GM19023 (cell line): ENCODE measurements at regions not wholly inside any gene's neighbourhood (a gene's known extent, or its start where the extent isn't known, plus 50 kb on each side); places are given as distances from the start of the nearest gene placed in this dataset.

Source experiments
- ATAC-seq: cut with Tn5 transposase; IDR thresholded peaks from one replicate; pipeline ENCODE4 v1.9.1; 2021; ENCODE audit warnings: mild to moderate bottlenecking, moderate library complexity; ENCODE audit not compliant: unreplicated experiment

DNA sequence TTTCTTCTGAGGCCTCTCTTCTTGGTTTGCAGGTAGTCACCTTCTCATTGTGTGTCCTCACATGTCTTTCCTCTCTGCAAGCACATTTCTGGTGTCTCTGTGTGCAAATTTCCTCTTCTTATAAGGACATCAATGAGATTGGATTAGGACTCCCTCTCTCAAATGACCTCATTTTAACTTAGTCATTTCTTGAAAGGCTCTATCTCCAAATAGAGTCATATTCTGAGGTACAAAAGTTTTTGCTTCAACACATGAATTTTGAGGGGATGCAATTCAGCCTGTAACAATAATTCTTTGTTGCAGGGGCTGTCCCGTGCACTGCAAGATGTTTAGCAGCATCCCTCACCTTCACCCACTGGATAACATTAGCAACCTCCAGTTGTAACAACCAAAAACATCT, 115.0 kb upstream of the DCBLD2 start:
- ATAC-seq: no peak

DNA sequence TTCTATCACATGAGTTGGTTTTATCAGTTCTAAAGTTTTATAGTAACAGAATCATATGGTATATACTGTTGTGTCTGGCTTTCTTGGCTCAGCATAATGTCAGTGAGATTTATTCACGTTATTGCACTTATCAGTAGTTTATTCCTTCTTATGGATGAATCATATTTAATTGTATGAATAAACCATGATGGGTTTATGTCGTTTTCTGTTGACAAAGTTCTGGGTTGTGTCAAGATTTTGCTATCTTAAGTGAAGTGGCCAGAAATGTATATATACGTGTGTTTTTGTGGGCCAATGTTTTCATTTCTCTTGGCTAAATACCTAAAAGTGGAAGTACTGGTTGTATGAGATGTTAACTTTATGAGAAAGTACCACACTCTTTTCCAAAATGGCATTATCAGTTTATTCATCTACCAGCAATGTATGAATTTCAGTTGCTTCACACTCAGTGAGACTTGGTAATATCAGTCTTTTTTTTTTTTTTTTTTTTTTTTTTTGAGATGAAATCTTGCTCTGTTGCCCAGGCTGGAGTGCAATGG, 112.4 kb upstream of the DCBLD2 start:
- ATAC-seq: no peak

GRCh38 chr3:99013077-99013476, 111.6 kb upstream of the DCBLD2 start:
- no peak for ATAC-seq

GRCh38 chr3:99012051-99012450, 110.6 kb upstream of the DCBLD2 start:
- ATAC-seq: peak; percentile 89

DNA sequence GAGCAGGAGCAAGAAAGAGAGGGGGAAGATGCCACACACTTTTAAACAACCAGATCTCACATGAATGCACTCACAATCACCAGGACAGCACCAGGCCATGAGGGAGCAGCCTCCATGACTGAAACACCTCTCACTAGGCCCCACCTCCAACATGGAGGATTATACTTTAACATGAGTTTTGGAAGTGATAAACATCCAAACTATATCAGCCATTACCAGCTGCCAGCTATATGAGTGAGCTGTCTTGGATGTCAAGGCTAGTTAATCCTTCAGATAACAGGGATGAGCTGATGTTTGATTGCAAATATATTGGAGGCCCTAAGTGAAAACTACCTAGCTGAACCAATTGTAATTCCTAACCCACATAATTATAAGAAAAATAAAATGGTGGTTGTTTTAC, 108.4 kb upstream of the DCBLD2 start:
- no peak for ATAC-seq

GRCh38 chr3:99006686-99007085, 105.2 kb upstream of the DCBLD2 start:
- ATAC-seq: no peak

- ATAC-seq: no peak
These were observed 98.2 kb upstream of the DCBLD2 start for GRCh38 chr3:98999675-99000074.

DNA sequence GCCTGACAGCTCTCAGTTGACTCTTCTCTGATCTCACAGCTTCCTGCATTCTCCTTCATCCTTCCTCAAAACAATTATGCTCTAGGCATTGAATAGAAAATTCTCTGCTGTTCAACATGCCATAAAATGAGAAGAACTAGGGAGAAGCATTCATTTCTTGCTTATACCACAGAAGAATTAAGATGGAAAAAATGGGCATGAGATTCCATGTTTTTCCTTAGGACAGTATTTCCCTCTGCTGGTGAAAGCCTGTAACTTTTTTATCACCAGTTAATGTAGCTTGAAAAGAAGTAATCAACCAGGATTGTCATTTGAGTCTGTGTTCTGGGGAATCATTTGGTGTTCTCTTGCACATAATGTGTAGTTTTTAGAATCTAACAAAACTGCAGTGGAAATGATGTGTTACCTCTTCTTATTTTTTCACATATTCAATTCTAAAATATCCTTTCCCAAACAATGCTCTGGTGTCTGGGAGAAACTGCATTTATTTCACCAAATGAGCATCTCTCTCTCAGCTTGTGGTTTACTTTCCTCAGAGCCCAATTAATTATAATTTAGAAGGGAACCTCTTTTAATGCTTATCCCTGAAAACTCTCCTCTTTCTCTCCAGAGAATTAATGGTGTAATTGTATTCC, 92.8 kb upstream of the DCBLD2 start:
- no peak for ATAC-seq

- no peak for ATAC-seq
These were observed 89.9 kb upstream of the DCBLD2 start for GRCh38 chr3:98991393-98991792.

GRCh38 chr3:98990657-98991056, 89.2 kb upstream of the DCBLD2 start:
- no peak for ATAC-seq

- ATAC-seq: no peak
These were observed 84.6 kb upstream of the DCBLD2 start for GRCh38 chr3:98986073-98986472.

GRCh38 chr3:98985431-98985830, 83.9 kb upstream of the DCBLD2 start:
- no peak for ATAC-seq

DNA sequence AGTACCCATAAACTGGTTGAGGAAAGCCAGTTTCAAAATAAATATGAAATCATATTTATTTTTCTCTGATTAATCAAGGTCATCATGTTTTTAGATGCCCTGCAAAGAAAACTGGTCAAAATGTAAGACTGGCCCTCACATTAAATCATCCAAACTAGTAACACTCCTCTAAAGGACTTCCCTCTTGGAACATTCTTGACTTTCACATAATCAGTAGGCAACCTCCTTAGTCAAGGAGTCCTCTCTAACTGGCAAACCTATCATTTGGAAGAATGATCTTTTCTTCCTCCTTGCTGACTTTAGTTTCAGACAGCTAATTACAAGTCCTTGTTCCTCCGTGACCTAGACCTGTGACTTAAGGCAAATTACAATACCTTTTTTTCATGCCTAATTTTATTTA, 82.5 kb upstream of the DCBLD2 start:
- ATAC-seq: no peak

- no peak for ATAC-seq
These were observed 80.9 kb upstream of the DCBLD2 start for GRCh38 chr3:98982351-98982750.

DNA sequence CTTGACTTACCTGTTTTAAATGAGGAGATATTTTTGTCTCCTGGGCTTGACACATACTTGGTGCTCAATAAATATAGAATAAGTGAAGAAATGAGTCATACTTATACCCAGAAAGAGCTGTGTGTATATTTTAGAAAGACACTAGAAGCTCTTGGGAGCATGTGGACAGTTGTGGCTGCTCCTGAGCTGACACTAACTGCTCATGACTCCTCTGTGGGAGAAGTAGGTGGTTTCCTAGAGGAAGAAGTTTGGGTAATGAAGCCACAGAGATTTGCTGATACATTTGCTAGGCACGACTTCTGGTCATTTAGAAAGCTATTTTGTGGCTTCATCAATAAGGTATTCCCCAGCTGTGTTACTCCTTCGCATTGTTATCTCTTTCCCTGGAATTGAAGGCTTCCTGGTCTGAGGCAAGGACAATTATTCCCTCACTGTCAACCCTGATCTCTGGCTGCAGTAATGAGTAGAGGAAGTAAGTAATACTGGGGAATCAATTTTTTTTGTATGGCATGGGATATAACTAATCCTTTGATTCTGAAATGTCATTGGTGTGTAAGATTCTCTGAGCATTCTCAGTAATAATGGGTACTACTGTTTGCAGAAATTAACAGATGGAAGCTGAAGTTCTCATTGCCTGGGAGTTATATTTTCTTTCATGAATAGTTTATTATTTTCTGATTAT, 79.6 kb upstream of the DCBLD2 start:
- ATAC-seq: peak; percentile 91

DNA sequence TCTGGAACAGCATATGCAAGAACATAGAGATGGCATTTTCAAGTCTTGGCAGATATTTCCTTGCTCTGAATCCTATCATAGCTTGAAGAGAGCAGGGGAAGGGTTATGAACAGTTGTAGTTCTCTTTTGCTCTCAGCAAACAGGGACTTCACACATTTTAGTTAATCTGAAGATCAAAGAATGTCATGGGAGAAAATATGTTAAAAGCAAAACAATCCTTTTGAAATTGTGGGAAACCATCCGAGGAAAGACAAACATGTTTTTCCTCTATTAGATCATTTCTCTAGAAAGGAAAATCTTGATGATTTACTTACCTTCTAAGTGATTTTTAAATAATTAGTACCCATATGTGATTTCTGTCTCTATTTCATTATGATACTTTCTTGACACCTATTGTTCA, 77.8 kb upstream of the DCBLD2 start:
- no peak for ATAC-seq

GRCh38 chr3:98978068-98978811, 76.7 kb upstream of the DCBLD2 start:
- ATAC-seq: no peak

DNA sequence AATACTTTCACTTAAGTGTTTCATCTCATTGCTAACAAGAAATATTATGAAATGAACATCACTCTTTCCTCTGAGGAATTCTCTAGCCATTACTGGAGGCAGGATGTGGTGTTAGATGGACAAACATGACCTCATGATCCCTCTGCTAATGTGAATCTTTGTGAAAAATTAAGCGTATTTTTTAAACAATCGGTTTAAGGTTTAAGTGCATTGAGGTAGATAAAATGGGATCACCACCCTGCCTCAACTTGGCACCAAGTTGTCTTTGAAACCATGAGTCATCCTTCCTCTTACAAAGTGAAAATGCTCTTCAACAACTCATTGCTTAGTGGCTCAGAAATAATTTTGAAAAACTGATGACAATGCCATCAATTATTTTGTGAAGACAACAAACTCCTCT, 76.0 kb upstream of the DCBLD2 start:
- ATAC-seq: no peak

- no peak for ATAC-seq
These were observed 72.9 kb upstream of the DCBLD2 start for GRCh38 chr3:98974442-98974841.

DNA sequence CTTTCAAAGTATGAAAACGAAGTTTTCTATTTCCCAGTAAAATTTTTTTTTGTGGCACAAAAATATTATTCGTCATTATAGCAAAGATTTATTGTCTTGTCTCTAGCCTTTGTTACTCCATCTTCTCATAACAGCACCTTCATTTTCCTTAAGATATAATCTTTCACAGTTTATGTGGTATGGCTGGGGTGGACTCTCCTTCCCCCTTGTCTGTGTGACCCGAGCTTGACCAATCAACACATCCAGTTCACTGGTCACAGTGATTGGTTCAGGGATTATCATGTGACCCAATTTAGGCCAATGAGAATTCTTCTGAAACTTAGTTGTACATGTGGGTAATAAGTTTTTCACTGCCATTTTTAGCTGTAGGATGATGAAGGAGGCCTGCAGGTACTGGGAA, 71.2 kb upstream of the DCBLD2 start:
- ATAC-seq: no peak

DNA sequence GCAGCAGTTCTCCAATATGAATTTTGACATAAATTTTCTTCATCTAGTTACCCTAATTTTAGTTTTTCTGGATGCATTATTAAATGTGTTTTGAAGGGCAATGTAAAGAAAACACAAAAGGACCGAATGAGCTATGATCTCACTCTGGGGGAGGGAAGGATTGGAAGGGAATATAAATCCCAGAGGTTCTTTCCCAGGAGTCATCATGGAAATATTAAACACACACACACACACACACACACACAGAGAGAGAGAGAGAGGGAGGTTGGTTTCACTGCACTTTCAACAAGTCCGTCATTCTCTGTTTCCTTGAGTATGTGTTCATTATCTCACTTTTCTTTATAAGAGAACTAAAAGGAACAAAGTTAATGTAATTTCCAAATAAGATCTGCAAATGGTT, 70.7 kb upstream of the DCBLD2 start:
- ATAC-seq: no peak

GRCh38 chr3:98971169-98971681, 69.7 kb upstream of the DCBLD2 start:
- no peak for ATAC-seq
